GM19035 (cell line): ENCODE measurements at regions not wholly inside any gene's neighbourhood (a gene's known extent, or its start where the extent isn't known, plus 50 kb on each side); places are given as distances from the start of the nearest gene placed in this dataset.

Experiments
- ATAC-seq: cut with Tn5 transposase; IDR thresholded peaks from one replicate; pipeline ENCODE4 v1.9.1; 2021; ENCODE audit not compliant: unreplicated experiment

DNA sequence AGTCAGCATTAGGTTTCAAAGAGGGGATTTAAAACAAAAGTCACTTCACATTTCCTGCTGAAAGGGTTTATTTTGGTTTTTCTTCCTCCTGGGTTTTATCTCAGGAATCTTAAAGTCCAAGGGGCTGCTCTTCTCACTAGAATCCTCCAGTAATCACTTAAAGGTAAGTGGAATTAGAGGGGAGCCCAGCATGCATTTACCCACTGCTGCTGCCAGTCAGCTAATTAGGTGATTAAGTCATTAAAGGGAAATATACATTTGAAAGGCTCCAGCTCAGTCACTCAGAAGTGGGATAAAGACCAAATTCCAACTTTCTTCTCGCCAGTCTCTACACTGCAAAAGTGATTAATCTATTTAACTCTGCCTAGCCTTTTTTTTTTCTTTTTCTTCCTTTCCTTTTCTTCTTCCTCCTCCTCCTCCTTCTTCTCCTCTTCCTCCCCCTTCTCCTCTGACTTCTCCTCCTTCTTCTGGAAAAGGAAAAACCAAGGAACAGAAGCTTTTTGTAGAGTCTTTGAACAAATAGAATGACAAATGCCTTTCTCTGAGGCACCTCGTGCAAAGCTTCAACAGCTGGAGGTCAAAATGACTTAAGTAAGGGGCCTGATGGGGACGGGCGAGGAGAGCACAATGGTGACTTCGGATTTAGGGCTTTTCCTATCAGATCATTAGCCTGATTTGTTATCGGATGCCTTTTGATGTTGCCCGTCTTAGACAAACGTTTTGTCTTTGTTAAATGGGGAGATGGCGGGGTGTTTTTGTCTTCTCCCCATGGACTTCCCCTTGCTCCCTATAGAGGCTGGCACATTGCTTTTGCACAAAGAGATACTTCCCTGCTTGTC is 617.6 kb downstream of the IRX1 start:
- ATAC-seq, result no peak

DNA sequence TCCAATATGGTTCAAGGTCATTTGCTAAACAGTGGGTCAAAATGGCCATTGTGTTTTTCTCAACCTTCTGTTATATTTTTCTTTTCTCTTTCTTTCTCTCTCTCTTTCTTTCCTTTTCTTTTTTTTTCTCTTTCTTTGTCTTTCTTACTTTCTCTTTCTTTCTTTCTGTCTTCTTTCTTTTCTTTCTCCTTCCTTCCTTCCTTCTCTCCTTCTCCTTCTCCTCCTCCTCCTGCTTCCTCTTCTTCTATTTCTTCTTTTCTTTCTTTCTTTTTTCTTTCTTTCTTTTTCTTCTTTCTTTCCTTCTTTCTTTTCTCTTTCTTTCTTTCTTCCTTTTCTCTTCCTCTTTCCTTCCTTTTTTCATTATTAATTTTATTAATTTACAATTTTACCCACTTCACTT is 619.5 kb downstream of the IRX1 start:
- no peak for ATAC-seq

DNA sequence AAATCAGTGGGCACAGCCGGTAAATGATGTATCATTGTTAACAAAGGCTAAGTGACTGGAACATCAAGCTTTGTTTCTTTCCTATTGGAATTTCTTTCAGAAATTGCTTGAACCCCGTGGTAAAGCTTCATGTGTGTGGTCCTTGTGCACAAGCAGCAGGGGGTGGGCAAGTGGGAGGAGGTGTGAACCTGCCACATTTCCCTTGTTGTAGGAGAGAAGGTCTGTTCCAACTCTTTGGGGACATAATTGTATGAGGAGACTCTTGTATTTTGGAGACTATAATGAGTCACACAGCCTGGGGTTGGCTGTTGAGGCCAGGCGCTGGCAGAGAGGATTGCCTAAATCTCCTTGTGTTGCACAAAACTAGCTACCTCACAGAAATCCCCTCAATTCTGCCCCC is 620.5 kb downstream of the IRX1 start:
- ATAC-seq, result no peak

DNA sequence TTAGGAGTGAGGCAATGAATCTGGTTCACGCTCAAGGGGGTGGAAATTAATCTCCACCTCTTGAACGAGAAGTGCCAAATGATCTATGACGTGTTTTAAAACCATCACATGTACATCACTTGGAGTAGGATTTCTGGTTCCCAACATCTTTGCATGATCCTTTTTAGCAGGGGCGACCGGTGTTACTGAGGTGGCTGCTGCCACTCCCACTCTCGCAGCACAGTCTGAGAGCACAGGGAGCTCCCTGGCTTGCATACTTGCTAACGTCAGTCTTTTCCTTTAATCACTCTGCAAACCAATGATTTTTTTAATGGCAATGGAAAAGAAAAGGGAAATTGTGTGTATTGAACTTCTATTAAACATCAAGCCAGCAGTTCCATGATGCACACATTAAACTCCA is 624.4 kb downstream of the IRX1 start:
- no peak for ATAC-seq

DNA sequence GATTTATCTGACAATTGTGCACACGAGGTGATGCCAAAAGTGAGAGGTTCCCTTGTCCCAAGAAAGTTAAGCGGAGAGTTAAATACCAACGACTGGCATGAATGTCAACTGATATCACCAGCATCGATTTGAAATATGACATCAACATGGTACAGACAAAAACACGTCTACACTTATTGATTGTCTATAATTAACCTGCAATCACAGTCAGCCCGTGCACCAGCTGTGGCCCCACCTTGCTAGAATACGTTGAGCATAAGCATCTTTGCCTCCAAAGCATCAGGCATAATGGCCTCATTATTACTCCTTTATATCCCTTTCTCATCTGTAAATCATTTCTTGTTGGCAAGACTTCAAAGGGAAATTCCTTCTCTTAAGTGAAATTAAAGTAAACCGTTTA is 625.4 kb downstream of the IRX1 start:
- ATAC-seq, result no peak

DNA sequence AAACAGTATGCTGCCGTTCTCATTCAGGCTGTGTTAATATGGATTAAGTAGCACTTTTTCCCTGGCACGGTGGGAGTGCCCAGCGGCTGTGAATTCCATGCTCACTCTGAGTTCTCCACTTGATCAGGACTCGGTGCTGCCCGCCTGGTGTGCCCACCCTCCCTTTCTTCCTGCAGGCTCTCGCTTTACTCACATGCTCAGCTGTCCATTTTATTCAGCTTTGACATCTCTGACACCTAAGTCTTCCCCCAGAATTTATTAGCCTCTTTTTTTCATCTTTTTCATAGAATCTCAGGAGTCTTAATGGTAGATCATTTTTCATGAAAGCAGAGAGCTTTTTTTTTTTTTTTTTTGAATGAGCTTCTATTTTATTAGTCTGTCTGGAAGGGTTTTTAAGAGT is 626.5 kb downstream of the IRX1 start:
- ATAC-seq, result no peak

DNA sequence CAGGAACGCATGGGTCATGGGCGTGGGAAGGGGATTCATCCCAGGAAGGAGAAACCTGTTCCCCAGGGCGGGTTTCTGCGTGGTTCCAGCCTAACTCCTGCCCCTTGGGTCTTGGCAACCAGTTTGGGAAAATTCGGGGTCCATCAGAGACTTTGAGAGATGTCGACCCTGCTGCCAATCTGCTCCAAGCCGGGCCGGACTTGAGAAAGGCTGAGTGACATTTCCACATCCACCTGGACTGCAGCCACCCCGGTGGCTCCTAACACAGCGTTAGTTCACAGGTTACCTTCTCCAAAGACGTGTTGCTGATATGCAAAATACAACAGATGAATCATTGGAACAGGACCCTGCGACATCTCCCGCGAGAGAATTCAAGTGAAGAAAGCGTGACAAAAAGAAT is 627.2 kb downstream of the IRX1 start:
- no peak for ATAC-seq

DNA sequence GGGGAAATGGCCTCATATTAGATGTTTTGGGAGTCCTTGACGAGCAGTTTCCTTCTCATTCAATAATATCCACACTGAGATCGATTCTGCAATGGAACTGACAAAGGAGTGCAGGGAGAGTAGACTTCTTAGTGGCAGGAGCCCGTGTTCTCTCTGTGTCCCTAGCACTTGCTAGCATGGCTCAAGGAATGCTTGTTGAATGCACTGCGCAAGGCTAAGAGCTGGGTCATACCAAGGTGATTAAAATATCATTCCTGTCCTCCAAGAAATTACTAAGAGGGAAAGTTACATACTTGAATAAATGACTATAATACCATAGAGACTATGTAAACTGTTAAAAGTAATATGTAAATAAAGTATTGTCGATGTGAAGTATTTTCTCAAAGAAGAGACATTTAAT is 630.1 kb downstream of the IRX1 start:
- ATAC-seq, result no peak

DNA sequence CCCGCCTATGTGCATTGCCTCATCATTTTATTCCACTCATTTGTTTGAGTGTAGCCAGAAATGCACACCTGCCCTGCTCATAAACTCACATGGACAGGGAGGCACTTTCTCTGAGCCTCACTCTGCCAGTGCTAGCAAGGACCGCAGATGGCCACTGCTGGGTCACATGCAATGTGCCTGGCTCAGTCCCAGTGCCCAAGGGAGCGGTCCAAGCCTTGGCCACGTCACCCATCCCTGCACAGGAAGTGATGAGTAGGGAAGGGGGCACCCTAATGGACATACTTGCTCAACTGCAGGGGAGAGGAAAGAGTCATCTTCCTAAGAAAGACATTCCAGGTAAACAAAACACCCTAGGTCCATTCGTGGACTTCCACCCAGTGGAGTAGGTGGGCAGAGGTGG is 630.9 kb downstream of the IRX1 start:
- no peak for ATAC-seq

DNA sequence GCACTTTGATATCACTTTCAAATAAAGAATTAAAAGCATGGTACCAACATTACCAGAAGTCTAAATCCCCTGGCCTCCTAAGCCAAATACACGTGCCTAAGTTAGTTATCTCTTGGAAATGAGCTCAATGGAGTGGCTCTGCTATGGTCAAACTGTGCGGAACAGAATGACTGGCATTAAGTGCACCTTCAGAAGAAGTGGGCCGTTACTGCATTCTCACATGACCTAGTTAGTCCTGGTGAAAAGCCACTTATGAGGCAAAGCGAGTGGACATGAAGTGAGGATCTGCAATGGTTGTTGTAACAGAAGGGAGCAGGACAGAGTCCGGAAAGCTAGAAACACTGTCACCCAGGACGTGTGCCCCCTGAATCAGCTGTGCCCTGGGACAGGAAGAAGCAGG is 633.1 kb downstream of the IRX1 start:
- no peak for ATAC-seq

DNA sequence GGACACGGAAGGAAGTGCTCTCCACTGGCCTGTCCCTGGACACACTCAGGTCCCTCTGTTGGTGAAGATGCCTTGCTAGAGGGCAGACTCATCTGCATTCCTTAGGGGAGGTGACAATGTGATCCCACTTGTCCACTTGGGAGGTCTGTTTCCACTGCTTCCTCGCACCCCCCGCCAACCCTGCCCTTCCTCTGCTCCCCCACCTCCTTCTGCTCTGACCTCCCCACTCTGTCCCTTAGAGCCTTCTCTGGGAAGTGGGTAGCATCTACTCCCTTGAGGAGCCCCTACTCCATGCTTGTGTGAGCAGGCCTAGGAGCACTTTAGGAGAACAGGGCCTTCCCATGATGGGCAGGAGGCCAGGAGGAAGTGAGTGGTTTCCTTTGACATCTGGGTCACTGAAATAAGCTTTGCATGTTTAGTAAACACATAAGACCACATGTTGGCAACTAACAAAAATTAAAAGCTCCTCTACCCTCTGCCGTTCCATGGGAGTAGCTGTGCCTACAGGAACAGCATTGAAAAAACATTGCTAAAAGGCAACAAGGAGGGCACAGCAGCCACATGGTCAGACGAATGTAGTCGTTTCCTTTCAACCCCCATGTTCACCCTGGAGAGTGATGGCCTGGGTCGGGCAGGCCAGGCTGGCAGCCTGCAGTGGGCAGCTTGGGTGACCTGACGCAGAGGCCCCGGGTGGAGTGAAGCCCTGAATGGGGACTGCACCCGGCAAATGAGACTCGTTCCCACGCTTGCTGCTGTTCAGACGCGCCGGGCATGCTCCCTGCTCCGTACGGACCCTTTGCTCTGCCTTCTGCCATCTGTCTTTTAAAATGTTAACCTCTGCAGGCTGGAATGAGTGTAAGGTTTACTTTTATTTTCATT is 634.0 kb downstream of the IRX1 start:
- ATAC-seq, result no peak

DNA sequence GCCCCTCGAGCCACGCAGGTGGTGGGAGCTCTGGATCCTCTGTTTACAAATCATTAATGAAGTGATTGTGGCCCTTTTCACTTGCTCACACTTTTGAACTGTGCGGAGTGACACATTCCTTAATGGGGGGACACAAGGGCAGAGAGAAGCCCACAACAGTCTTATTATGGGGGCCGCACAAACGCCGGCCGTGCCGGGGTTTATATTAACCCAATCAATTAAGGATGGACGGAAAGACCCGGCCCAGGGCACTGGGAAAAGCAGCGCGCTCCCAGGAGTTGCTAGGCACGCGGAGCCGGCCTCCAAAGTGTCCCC is 634.8 kb downstream of the IRX1 start:
- ATAC-seq, result no peak

DNA sequence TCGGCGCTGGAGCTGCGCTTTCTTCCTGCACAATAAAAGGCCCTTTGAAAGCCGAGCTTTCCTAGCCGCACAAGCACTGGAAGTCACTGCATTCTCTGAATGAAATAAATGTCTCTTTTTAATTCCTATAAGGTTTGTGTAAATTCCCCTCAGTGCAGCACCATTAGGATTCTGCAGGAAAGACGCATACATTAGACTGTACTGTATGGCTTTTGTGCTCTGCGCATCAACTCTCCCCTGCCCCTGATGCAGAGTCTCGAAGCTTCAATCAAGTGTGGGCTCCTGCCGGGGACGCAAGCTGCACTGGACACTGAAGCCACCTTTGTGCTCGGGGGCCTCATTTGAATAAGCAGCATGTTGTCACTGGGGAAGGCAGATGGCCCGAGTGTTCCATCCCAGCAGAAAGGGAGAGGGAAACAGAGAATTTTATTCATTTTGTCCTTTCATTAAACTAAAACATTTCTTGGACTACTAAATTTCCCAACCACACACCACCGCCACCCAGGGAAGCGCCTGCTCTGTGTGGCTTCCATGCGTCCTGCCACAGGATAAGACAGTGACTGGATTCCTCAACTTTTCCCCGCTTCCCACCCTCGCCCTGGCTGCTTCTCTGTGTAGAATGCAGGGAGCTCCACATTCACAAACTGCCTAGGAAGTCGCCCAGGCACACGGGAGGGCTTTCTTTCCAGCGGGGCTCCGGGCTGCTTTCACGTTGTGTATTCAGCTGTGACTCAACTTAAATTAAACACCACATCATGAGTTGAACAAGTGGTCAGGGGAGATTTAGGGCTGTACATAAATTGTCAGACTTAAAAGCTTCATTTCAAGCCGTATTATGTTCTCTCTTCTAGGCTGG is 635.4 kb downstream of the IRX1 start:
- ATAC-seq, result no peak

DNA sequence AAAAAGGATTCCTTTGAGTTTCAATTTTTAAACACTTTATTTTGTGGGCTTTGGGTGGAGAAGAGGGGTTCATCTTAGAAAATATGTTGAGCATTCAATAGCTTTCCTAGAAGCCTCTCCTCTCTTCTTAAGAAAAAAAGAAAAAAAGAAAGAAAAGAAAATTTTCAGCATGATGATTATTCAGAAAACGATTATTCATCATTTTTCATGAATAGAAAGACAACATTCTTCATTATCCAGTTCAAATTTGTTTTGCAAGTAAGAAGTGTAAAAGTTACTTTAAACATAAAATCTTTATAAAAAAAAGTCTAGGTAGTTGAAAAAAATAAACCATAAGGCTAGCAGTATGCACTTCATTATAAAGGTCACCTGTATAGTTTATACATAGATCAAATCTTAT is 636.5 kb downstream of the IRX1 start:
- ATAC-seq, result no peak

DNA sequence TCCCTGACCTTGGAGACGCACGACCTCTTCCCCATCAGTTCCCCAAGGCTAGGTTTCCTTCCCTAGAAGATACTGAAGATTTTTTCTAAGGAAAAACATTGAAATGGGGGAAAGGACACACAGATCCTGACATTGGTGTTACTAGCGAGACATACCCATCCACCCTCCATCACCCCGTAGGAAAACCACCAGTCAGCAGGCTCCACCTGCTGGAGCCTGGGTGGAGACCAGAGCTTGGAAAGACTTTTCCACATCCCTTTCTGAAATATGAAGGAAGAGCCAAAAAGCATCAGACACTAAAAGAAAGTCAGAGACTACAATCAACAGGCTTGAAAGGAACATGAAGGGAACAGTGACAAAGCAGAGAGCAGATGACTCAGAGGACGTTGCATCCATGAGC is 638.0 kb downstream of the IRX1 start:
- no peak for ATAC-seq

DNA sequence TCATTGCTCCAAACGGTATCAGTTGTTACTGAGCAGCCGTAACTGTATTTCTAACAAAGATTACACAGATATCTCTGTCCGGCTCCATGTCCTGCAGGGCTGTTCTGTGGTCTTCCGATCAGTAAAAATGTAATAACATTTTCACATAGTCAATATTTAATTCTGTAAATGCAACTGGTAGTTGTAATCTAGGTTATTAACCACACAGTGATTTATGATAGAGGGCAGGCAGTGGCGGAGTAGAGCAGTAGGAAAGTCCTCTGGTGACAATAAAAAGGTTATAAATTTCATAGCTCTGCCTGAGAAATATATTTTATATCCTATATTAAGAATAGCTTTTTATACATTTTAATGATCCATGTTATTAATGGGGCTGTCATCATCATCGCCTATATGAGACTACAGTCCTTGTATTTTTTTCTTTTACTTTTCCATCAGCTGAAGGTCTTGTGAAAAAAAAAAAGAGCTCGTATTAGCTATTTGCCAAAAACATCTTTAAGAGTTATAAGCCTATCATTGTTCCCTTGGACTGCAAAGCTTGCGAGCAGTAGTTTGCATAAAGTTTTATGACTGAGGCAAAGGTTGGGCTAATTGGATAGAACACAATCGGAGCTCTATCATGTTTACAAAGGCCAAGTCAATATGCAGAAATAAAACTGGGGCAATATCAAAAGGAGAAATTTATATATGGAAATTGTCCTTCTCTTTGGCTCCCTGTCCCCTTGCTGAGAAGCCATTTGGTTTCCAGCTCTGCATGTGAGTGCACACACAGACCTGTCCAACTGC is 648.0 kb downstream of the IRX1 start:
- no peak for ATAC-seq

DNA sequence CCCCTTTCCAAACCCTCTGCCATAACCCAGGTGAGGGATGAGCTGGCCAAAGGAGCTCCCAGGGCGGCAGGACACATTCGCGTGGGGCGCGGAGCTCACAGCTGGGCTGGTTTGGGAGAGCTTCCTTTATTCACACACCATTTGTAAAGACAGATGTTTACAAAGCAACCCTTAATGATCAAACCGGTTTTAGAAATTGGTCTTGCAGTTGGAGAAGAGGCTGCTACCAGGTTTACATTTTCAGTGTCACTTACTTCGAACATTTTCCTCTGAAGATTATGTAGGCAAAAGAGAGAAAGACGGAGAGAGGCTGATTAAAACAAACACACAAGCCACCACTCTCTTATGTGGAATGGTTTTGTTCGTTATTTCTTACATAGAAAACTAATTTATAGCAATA is 648.7 kb downstream of the IRX1 start:
- no peak for ATAC-seq

DNA sequence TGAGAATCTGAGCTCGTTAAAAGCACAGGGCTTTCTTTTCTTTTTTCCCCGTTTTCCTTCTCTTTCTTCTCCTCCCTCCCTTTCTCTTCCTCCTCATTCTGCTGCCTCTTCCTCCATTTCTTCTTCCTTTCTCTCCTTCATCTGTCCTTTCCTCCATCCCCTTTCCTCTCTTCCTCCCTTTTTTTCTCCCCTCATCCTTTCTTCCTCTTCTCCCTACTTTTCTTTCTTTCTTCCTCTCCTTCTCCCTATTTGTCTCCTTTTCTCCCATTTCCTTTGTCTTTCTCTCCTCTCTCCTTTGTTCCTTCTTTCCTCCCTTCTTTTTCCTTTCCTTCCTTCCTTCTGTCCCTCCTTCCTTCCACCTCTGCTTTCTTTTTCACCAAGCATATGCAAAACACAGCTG is 649.4 kb downstream of the IRX1 start:
- ATAC-seq, result no peak

DNA sequence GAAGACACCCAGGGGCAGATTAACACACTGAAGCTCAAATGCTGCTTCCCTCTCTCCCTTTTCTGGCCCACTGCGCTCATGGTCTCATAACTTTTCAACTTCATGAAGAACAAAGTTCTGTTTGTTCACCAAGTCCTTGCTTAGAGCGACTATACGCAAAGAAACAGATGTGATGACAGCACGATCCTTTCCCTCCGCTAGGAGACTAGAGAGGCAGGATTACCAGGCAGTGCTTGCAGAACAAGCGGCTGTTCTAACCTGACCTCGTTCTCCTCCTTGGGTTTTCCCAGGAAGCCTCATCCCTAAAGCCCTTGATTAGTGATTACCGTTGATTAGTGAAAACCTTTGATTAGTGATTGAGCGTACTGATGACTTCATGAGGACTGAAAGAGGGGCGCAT is 649.9 kb downstream of the IRX1 start:
- no peak for ATAC-seq

DNA sequence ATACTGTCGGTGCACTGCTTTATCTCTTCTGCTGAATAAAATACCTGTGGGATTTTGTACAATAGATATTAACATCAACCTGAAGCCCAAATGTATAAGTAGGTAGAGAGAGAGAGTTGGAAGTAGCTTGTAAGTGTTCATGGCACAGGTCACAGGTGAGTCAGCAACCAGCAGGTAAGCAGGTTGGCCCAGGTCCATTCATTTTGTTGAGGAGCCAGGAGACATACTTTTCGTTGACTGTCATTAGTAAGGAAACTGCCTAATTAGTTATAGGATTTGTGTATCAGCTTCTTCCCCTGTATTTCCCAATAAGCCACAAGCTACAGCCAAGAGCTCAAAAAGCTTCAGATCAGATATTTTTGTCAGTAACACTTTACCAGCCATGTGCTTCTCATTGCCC is 650.8 kb downstream of the IRX1 start:
- ATAC-seq, result no peak

DNA sequence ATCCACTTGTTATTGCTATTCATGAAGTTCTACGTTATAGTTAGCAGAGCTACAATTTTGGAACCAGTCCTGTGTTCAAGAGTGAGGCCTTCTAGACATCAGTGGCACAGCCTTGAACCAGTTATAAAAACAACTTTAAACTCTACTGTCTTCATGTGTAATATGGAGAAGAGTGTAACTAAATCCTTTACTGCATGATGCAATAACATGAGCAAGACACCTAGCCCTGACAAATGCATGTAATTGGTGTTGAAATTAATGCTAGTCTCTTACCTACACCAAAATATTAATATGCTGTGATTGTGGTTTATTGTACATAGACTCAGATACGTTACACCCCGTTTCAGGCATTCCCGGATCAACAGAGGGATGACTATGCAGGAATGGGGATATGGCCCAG is 654.6 kb downstream of the IRX1 start:
- ATAC-seq, result no peak
